ENCODE measurements at regions not wholly inside any gene's neighbourhood (a gene's known extent, or its start where the extent isn't known, plus 50 kb on each side); places are given as distances from the start of the nearest gene placed in this dataset.
"Not testable (repeated sequence)": the region's sequence is repeated elsewhere in the genome, so short reads cannot be mapped to it uniquely, and the experiment has no call there.

DNA sequence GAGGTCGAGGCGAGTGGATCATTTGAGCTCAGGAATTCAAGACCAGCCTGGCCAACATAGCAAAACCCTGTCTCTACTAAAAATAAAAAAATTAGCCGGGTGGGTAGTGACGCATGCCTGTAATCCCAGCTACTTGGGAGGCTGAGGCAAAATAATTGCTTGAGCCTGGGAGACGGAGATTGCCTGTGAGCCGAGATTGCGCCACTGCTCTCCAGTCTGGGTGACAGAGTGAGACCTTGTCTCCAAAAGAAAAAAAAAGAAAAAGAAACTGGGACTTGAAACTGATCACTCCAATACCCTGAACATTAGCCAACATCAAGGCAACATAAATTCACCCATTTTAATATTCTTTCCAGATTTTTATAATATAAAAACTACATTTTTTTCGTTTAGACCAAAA is 874.6 kb upstream of the MBL2 start:
- DNase-seq, result not testable (repeated sequence)

GRCh38 chr10:53646525-53646924 is 873.9 kb upstream of the MBL2 start:
- DNase-seq, result no peak

DNA sequence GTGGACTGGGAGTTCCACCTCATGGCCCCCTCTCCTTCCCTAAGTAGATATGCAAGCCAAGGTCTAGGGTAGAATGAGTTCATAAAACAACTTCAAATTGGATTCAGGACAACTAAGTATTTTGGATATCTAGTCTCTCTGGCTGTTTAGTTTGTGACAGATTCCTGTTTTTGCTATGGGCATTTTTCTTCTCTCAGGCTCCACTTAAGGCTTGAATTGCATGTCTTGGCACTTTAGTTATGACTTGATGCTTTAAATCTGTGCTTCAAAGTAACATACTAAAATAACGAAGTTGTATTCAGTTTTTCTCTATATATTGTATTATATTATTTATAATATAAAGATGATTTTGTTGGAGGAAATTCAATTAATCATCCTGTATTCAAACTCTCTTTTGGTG is 873.4 kb upstream of the MBL2 start:
- DNase-seq, result no peak

GRCh38 chr10:53638006-53638405 is 865.4 kb upstream of the MBL2 start:
- no peak for DNase-seq

- DNase-seq, result no peak
Measured at GRCh38 chr10:53624722-53625121, 852.1 kb upstream of the MBL2 start.

DNA sequence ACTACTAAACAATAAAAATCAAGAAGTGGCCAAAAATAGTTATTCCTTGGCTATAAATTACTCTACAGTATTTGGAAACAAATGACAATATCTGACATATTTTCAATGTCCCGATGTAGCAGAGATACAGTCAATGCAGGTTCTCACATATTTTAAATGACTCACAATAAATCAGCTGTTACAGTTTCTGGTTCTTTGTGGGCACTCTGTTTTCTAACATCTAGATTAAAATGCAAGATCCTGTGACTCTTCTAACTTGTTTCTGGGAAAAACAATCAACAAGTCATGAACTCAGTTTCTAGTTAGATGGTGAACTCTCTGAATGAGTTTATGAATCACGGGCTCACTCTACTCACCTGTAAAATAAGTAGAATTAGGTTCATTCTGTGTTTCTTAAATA is 849.6 kb upstream of the MBL2 start:
- no peak for DNase-seq

DNA sequence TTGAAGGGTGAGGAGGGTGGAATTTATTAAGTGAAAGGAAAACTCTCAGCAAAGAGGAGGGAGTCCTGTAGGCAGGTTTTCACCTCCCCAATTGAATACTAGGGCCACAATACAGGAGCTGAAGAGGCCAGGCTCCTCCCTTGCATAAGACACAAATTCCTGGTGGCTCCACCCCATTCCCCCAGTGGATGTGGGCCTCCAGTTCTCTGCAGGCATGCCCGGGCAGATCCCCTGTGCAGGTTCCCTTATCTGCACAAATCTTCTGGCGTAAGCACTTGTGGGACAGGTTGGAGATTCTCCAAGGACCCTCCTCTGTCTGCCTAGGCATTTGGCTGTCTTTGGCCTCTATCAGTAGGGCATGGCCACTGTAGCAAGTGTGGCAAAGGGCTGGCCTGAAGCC is 847.1 kb upstream of the MBL2 start:
- no peak for DNase-seq

- DNase-seq, result no peak
Measured at GRCh38 chr10:53607691-53608090, 835.1 kb upstream of the MBL2 start.

DNA sequence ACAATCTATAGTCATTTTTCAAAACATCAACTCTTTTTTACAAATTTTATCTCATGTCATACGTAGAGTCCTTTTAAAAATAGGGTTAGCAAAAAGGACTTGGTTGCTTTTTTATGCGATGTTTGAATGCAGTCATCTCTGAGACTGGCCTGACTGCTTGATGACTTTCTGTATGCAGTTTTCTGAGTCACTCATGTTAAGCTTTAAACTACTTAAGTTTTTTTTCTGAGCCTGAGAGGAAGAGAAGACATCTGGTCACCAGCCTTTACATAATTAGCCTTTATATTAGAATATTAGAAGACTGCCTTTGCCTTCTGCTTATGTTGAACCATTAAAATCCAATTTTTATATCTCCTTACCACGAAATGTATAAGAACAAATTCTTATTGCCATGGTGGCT is 834.4 kb upstream of the MBL2 start:
- no peak for DNase-seq

GRCh38 chr10:53601260-53601875 is 828.8 kb upstream of the MBL2 start:
- DNase-seq, result no peak

- DNase-seq, result no peak
Measured at GRCh38 chr10:53598914-53599313, 826.3 kb upstream of the MBL2 start.

GRCh38 chr10:53597835-53598251 is 825.3 kb upstream of the MBL2 start:
- no peak for DNase-seq

DNA sequence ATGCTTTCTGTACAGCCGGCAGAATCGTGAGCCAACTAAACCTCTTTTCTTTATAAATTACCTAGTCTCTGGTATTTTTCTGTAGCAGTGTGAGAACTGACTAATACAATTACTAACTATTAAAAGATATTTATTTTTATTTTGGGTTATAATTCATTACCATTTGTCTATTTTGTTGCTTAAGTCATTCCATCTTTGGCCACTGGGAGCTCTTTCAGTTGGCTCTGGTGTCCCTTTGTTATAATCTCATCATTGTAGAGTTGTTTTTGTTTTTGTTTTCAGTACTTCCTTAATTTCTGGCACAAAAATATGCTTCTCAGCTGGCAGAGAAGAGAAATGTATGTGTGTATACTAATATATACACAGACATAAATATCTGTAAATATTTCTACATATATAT is 807.9 kb upstream of the MBL2 start:
- no peak for DNase-seq

DNA sequence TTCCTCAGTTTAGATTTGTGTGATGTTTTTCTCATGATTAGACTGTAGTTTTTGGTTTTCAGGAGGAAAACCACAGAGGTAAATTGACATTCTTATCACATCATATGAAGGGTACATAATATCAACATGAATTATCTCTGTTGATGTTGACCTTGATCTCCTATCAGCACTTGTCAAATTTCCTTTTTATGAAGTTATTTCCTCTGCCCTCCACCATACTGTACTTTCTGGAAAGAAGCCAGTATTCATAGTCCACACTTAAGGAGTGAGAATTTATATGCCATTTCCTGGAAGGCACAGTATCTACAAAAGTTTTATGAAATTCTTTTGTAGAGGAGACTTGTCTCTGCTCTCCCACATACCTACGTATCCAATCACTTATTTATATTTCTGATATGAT is 807.2 kb upstream of the MBL2 start:
- DNase-seq, result no peak

- DNase-seq, result no peak
Measured at GRCh38 chr10:53574024-53574423, 801.4 kb upstream of the MBL2 start.

GRCh38 chr10:53573498-53573897 is 800.9 kb upstream of the MBL2 start:
- no peak for DNase-seq

DNA sequence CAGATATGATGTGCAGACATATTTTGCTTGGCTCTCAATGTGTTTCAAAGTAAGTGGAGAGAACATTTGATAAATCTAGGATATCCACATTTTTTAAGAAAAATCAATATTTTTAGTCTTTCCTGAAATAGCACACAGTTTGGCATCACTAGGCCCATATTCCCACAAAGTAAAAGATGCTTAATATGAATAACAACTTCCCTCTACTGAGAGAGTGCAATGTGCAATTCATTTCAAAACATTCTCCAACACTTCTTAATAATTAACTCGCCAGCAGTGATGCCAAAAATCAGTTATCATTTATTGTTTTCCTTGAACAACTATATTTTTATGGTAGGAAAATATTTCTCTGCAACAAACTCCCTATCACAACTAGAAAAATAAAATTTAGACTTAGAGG is 800.2 kb upstream of the MBL2 start:
- DNase-seq, result no peak

DNA sequence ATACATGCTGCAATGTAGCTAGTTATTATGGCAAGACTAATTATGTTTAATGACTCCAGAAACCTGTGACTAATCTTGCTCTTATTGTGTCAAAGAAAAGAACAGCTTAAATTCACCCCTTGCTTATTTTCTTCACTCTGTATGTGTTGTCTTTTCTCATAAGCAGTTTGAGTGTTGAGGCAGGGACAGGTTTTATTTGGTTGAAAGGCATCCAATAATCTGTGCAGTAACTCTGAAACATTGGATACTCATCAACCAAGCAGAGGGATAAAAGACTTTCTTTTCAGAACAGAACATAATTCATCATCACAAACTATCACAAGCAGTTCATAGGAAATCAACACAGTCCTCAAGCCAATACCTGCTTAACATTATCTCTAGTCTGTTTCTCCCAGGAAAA is 797.6 kb upstream of the MBL2 start:
- DNase-seq, result no peak

GRCh38 chr10:53569455-53569854 is 796.9 kb upstream of the MBL2 start:
- DNase-seq, result no peak

DNA sequence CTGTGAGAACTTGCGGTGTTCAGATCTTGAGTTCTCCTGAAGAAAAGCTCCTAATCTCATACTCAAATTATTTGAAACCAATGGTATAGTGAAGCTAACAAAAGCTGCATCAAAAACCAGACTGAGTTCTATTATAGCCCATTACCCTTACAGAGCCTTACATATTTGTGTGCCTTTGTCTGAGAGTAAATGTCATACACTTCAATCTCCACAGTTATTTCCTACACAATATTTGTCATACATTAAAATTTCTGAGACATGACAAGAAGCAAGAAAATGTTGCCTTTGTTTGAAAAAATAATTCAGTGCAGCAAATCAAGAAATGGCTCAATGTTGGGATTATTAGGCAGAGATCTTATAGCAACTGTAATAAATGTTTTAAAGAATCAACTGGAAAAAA is 776.1 kb upstream of the MBL2 start:
- DNase-seq, result no peak

- no peak for DNase-seq
Measured at GRCh38 chr10:53547364-53547763, 774.8 kb upstream of the MBL2 start.

GRCh38 chr10:53543410-53543809 is 770.8 kb upstream of the MBL2 start:
- no peak for DNase-seq

- no peak for DNase-seq
Measured at GRCh38 chr10:53537508-53537907, 764.9 kb upstream of the MBL2 start.

DNA sequence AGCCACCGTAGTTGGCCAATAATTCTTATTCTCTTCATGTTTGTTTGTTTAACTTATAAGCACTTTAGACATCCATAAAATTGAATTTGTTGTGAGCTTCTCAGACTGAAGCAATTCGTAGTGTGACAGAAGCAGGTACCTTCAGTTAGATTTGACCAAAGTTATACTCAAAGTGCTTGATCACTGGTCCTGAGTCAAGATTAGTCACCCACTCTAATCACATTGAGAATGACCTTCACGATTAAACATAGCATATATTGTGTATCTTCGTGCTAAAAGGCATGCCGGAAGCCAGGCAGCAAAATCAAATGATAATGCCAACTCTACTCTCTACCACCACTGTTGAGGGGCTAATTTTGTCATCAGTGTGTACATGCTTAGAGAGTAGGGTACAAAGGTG is 763.7 kb upstream of the MBL2 start:
- DNase-seq, result no peak

DNA sequence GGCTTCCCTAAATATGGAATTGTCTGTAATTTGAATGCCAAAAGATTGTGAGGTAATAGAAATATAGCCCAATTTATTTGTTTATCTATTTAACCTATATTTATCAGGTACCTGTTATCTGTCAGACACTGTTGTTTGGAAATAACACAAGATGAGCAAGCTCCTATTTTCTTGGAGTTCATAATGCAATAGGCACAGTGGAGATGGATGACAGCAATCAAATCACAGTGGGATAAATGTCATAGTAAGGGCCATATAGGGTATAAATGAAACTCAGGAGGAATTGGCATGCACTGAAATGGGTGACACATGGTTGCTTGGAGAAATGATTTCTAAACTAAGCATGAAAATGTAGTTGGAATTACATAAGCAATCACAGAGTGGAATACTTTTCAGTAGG is 761.8 kb upstream of the MBL2 start:
- DNase-seq, result no peak

GRCh38 chr10:53528974-53529373 is 756.4 kb upstream of the MBL2 start:
- no peak for DNase-seq

Data from right forelimb (tissue), 1 donor.